ENCODE measurements at regions not wholly inside any gene's neighbourhood (a gene's known extent, or its start where the extent isn't known, plus 50 kb on each side); places are given as distances from the start of the nearest gene placed in this dataset.

DNA sequence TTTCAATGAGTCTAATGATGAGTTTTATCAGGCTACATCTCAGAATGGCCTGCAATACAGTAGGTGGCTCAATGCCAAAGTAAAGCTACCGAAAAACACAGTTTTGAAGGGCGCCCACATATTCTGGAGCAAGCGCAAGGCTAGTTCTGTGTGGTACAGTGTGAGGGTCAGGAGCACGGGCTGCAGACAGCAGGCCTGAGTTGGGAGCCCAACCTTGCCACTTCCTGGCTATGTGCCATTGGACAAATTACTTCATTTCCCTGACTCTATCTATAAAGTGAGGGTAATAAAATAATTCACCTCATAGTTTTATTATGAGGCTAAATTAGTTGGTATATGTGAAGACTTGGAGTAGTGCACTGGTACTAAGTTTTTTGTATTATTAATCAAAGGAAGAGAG lies 150.7 kb downstream of the OPN5 start:
- DNase-seq (ENCODE audit: low spot score): no peak

- no peak for DNase-seq (ENCODE audit: low spot score)
Observed at GRCh38 chr6:47924001-47924400, 142.2 kb downstream of the OPN5 start.

- peak; percentile 97 for DNase-seq (ENCODE audit: low spot score)
Observed at GRCh38 chr6:47922391-47922790, 140.6 kb downstream of the OPN5 start.

DNA sequence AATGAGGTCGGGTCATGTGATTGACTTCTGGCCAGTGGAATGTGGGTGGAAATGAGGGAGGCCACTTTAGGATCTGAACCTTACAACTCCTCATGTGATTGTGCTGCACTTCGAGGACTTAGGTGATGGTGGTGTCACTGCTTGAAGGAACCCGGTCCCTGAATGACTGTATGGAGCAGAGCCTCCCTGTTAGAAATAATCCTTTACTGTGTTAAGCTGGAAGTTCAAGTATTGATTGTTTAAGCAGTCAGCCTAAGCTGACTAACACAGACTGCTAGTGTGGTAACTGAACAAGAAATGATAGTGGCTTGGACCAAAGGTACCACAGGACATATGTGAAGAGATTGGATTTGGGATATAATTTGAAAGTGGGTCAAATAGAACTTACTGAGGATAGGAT lies 138.0 kb downstream of the OPN5 start:
- no peak for DNase-seq (ENCODE audit: low spot score)

GRCh38 chr6:47917811-47918210 lies 136.0 kb downstream of the OPN5 start:
- DNase-seq (ENCODE audit: low spot score): no peak

DNA sequence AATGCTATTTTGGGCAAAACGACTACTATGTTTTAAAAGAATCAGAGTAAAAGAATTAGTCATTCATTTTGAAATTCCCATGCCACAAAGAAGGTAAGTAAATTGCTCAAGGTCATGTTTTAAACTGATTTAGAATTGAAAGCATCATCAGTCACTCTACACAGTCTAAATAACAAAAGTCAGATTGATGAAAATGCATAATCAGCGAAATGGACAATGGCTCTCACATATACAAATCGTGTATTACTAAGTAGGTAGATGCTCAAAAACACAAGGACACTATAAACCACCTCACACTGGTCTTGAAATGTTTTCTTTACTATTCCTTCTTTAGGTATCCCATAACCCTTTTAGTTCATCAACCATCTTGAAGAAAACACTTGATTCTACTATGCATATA lies 135.4 kb downstream of the OPN5 start:
- DNase-seq (ENCODE audit: low spot score): no peak

- DNase-seq (ENCODE audit: low spot score): no peak
Observed at GRCh38 chr6:47915017-47915416, 133.2 kb downstream of the OPN5 start.

DNA sequence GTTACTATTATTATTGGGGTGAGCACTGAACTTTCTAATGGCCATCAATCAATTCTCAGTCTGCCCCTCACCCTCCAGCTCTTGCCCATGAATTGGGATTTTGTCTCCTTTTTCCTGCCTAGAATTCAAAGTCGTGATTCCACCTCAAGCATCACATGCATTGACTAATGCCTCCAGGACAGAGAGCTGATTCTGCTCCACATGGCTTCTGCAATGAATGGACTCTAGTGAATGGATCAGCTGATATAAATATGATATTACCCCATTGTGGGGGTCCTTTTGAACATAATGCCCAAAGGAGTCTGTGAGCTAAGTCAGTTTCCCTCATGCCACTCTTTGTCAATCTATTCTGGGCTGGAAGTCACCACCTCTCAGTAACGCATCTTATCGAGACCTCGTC lies 126.4 kb downstream of the OPN5 start:
- DNase-seq (ENCODE audit: low spot score): no peak

DNA sequence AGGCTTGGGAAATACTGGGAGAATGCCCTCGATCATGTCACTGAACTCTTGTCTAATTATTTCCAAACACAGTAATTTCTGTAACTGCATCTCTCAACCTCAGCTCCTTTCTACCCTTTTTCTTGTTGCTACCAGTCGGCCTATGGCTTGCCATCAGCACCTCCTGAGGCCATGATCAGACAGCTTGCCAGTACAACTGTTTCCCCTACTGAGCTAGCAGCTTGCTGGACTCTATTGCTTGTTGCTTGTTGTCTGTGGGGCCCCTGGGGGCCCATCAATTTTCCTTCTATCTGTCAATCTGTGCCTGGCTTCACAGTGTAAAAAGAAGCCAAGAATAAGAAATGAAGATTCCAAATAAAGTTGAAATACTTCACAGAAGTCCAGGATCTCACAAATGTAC lies 123.9 kb downstream of the OPN5 start:
- DNase-seq (ENCODE audit: low spot score): no peak

DNA sequence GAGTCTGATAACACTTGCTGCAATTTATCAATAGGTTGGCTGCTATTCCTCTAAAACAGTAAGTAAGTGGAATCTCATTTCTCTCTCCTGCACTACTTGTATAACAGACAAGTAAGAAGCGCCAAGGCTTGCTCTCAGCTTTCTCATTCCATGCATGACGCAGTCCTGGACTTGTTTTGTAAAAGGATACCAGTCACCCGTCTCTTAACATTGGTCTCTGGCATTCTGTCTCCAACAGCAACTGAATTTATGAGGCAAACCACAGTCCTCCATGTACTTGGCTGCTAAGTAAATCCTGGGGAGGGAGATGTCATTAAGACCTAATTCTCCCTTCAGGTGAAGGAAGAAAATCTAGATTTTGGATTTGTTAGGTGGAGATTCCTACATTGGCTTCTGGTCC lies 115.4 kb downstream of the OPN5 start:
- no peak for DNase-seq (ENCODE audit: low spot score)

DNA sequence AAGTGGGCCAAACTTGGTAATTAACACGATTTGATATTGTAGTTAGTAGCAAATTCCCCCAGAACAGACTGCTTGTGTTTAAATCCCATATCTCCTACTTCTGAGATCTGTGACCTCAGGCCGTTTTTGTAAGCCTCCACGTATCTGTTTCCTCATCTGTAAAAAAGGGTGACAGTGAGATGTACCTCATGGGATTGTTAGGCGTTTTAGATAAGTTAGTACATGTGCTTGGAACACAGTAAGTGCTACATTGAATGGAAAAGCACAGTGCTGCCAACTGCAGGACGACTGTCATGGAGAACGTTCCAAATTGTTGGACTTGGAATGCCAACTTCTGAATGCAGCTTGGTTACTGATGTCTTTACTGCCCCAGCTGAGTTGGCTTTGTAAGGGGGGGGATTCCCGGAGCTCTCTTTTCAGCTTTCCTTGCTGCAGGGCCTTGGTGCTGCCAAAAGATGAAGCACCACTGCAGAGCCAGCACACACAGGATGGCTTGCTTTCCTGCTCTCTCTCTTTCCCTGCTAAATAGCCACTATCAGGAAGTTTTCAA lies 108.6 kb downstream of the OPN5 start:
- DNase-seq (ENCODE audit: low spot score): peak; percentile 14

GRCh38 chr6:47879015-47879414 lies 97.2 kb downstream of the OPN5 start:
- DNase-seq (ENCODE audit: low spot score): no peak
